ENCODE measurements at regions not wholly inside any gene's neighbourhood (a gene's known extent, or its start where the extent isn't known, plus 50 kb on each side); places are given as distances from the start of the nearest gene placed in this dataset.

DNA sequence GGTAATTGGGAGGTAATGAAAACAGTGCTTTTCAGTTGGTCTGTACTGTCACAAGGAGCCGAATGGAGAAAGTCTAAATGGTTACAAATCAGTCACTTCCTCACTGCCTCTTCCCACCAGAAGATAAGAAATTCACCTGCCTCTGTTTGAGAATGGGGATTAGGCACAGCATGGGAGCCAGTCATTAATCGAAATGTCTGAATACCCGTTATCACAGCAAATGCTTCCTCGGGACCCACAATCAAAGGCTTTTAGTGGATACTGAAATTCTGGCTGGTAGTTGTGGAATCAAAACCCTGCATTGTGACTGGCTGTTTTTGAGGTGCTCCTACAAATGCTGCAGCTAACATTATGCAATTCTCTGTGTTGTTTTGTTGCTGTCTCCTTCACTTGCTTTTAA lies 461.0 kb upstream of the MEX3C start:
- H3K27me3 ChIP-seq (replicated peaks): no peaks in the 10 kb centered on the region
- H3K9me3 ChIP-seq (replicated peaks): no peaks in the 10 kb centered on the region
- DNase-seq (ENCODE audit: low read depth in 1 of 2, low spot score in 2 of 2): no peak
- no peak overlapping the region for H3K27ac ChIP-seq
- H3K36me3 ChIP-seq: no peaks in the 10 kb centered on the region
- no peaks in the 10 kb centered on the region for H3K4me1 ChIP-seq (replicated peaks)
- H3K4me3 ChIP-seq: no peak overlapping the region

DNA sequence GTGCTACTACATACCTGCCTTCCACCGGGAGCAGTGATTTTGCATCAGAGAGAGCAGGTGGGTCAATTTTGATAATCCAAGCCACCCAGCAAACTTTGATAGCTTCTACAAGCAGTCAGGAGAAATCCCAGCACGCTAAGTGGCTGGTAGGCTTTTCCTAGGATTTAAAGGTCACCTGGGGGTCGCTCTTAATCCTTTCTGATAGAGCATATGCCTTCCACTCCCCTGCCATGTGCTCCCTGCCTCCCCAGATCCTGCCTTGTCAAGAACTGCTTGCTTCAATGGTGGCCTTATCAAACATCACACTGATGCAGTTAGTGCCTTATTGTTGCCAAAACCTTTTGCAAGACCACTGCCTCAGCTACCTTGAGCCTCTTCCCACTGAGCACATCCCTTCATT lies 462.3 kb upstream of the MEX3C start:
- no peaks in the 10 kb centered on the region for H3K9me3 ChIP-seq (replicated peaks)
- no peaks in the 10 kb centered on the region for H3K36me3 ChIP-seq
- no peaks in the 10 kb centered on the region for H3K4me1 ChIP-seq (replicated peaks)
- H3K4me3 ChIP-seq: no peak overlapping the region
- no peak overlapping the region for H3K27ac ChIP-seq
- no peak for DNase-seq (ENCODE audit: low read depth in 1 of 2, low spot score in 2 of 2)
- no peaks in the 10 kb centered on the region for H3K27me3 ChIP-seq (replicated peaks)

DNA sequence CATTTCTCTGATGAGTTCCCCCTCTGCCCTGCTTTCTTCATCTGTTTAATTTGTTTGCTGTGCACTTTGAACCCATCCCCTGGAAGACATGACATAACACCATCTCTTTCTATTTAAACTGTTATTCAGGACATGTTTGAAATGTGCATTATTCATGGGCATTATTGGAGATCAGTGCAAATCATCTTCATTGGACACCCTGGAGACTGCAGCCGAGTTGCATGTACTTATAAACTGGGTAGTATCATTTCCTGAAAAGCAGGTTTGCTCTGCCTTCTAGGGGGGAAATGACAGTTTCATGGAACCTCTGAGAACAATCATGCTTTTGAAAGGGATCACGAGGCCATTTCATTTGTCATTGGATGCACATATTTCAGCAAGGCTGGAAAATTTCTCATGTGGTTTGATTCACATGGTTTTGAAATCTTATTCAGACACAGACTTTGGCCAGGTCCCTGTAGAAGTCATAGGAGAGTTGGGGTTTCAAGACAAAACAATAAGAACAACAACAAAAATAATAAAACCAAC lies 462.8 kb upstream of the MEX3C start:
- Histone ChIP-seq H3K4me3 (no peak overlapping the region), H3K27ac (no peak overlapping the region), H3K9me3 (replicated peaks) (no peaks in the 10 kb centered on the region), H3K27me3 (replicated peaks) (no peaks in the 10 kb centered on the region), H3K4me1 (replicated peaks) (no peaks in the 10 kb centered on the region), H3K36me3 (no peaks in the 10 kb centered on the region)
- no peak for DNase-seq (ENCODE audit: low read depth in 1 of 2, low spot score in 2 of 2)

DNA sequence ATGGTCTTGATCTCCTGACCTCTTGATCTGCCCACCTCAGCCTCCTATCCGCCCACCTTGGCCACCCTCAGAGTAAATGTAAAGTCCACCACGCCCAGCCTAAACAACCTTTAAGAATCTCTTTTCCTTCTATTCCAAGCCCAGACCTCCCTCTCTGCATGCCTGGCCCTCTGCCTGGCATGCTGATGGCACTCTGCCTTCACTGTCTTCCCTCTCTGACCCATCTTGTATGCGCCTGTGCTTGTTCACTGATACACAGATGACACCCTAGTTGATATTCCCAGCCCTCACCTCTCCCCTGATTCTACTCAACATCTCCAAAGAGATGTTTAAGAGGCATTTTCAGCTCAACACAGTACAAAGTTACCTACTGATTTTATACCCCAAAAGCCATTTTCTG lies 466.8 kb upstream of the MEX3C start:
- Histone ChIP-seq H3K27me3 (replicated peaks) (no peaks in the 10 kb centered on the region), H3K27ac (no peak overlapping the region), H3K36me3 (no peaks in the 10 kb centered on the region), H3K4me1 (replicated peaks) (no peaks in the 10 kb centered on the region), H3K4me3 (no peak overlapping the region), H3K9me3 (replicated peaks) (no peaks in the 10 kb centered on the region)
- no peak for DNase-seq (ENCODE audit: low read depth in 1 of 2, low spot score in 2 of 2)

DNA sequence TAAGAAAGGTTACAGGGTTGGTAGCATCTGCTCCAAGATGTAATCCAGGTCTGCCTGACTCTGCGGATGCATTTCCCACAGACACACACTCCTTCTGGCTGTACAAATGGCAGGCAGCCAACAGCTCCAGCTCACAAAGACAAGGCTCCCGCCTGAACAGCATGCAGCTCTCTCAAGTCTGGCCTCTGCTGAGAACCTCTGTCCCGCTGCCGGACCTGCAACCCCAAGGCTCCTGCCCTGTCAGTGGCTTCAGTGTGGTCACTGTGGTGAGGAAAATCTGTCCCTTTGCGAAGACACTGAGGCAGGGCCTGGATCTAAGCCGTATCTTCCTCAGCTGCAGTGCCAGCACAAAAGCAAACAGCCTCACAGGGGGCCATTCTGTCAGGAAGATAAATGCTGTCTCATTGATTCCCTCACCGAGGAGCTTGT lies 469.3 kb upstream of the MEX3C start:
- H3K27ac ChIP-seq: no peak overlapping the region
- H3K4me1 ChIP-seq (replicated peaks): no peaks in the 10 kb centered on the region
- no peaks in the 10 kb centered on the region for H3K9me3 ChIP-seq (replicated peaks)
- H3K4me3 ChIP-seq: no peak overlapping the region
- DNase-seq (ENCODE audit: low read depth in 1 of 2, low spot score in 2 of 2): no peak
- no peaks in the 10 kb centered on the region for H3K27me3 ChIP-seq (replicated peaks)
- no peaks in the 10 kb centered on the region for H3K36me3 ChIP-seq

DNA sequence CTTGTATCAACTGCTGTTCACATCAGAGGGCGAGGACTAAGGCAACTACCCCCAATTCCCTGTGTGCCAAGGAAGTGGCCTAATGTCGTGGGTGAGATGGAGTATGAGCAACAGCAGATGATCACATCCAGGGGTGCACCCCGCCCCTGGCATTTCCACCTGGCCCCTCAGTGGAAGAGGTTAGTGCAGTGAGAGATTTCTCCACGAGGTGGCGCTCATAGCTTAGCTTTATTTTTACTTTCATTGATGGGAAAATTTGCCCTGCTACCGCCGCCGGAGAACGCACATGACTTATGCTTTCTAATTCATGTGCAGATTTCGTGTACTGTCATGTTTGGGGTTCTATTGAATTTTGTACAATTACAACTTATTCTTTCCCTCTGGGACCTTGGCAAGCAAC lies 470.6 kb upstream of the MEX3C start:
- Histone ChIP-seq H3K27ac (no peak overlapping the region), H3K27me3 (replicated peaks) (no peaks in the 10 kb centered on the region), H3K36me3 (no peaks in the 10 kb centered on the region), H3K4me1 (replicated peaks) (no peaks in the 10 kb centered on the region), H3K9me3 (replicated peaks) (no peaks in the 10 kb centered on the region), H3K4me3 (no peak overlapping the region)
- peak in 1 of 2 experiments; percentile 47 for DNase-seq (ENCODE audit: low read depth in 1 of 2, low spot score in 2 of 2)

DNA sequence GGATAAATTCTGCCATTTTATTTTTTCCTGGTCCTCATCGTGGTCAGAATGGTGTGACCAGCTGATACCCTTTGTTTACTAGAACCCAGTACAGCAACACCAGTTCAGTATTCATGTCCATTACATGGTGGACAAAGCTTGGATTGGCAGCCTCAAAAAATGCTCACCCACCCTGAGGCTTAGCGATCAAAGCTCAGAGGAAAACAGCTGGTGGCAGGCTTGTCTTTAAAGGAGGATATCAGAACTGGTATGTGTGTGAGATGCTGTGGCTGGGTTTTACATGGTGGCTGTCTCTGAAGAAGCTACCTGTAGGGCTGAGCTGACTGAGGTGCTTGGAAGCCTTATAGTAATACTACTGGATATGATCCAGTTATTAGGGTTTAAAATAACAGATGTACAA lies 471.1 kb upstream of the MEX3C start:
- no peaks in the 10 kb centered on the region for H3K4me1 ChIP-seq (replicated peaks)
- no peaks in the 10 kb centered on the region for H3K27me3 ChIP-seq (replicated peaks)
- no peak overlapping the region for H3K4me3 ChIP-seq
- DNase-seq (ENCODE audit: low read depth in 1 of 2, low spot score in 2 of 2): no peak
- no peaks in the 10 kb centered on the region for H3K36me3 ChIP-seq
- no peak overlapping the region for H3K27ac ChIP-seq
- H3K9me3 ChIP-seq (replicated peaks): no peaks in the 10 kb centered on the region

DNA sequence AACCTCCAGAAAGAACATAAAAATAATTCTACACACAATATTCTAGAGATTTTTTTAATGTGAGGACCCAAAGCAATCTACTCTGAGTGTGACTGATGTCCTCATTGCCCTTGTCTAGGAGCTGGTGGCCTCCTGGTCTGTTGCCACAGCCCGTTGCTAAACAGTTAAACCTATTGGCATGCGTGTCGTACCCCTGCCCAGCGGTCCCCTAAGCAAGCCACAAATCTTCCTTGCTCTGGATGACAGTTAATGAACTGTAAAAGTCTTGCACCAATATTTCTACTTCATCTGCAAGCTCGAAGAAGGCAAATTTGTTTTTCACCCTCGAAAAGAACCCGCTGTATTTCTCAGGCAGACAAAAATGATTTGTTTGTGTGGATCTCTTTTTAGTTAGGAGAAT lies 489.1 kb upstream of the MEX3C start:
- Histone ChIP-seq H3K27ac (no peak overlapping the region), H3K4me1 (replicated peaks) (no peaks in the 10 kb centered on the region), H3K9me3 (replicated peaks) (no peaks in the 10 kb centered on the region; the same call in 1 of the 2 replicates), H3K27me3 (replicated peaks) (no peaks in the 10 kb centered on the region), H3K36me3 (no peaks in the 10 kb centered on the region), H3K4me3 (no peak overlapping the region)
- no peak for DNase-seq (ENCODE audit: low read depth in 1 of 2, low spot score in 2 of 2)

DNA sequence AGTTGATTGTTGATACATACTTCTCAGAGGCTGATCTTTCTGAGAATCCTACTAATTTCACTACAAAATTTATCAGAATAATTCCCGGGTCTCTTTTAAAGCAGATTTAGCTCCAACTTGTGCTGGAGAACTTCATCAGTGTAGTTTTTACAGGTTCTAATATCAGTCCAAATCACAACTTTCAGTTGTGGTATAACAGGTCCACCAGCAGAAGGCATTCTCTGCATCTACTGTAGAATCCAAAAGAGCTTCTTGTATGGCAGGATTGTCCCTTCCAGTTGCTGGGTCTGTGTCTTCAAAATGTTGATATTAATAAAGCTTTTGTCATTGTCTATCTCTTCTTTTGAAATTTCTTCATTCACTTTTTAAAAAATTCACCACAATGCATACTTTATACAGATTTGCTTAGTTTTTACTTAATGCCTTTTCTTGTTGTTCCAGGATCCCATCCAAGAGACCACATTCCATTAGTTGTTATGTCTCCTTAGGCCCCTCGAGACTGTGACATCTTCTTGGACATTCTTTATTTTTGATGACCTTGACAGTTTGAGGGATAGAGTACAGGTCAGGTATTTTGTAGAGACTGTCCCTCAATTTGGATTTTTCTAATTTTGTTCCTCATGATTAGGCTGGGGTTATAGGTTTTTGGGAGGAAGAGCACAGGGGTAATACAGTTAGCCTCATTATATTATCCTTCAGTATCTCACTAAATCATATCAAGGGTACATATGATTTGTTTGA lies 490.5 kb upstream of the MEX3C start:
- no peak for DNase-seq (ENCODE audit: low read depth in 1 of 2, low spot score in 2 of 2)
- no peaks in the 10 kb centered on the region for H3K36me3 ChIP-seq
- H3K4me3 ChIP-seq: no peak overlapping the region
- no peak overlapping the region for H3K27ac ChIP-seq
- no peaks in the 10 kb centered on the region for H3K27me3 ChIP-seq (replicated peaks)
- no peaks in the 10 kb centered on the region for H3K4me1 ChIP-seq (replicated peaks)
- no peaks in the 10 kb centered on the region; the same call in 1 of the 2 replicates for H3K9me3 ChIP-seq (replicated peaks)

DNA sequence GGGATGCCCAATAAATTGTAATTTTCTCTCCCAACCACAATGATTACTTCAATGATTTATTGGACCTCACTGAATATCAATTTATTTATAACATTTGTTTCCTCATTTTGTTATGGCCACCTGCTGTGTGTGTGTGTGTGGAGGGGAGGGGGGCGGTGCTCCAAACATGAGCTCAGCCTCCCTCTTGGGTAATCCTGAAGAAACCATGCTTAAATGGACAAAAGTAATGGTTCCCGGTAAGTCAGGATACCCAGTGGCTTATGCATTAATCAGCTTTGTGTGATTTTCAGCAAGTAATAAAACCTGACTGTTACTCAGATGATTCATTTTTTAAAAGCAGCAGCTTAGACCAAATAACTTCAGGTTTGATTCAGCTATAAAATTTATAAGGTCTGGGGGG lies 495.1 kb upstream of the MEX3C start:
- no peak for DNase-seq (ENCODE audit: low read depth in 1 of 2, low spot score in 2 of 2)
- Histone ChIP-seq H3K27me3 (replicated peaks) (no peaks in the 10 kb centered on the region), H3K9me3 (replicated peaks) (no peaks in the 10 kb centered on the region; the same call in 1 of the 2 replicates), H3K4me1 (replicated peaks) (no peaks in the 10 kb centered on the region), H3K4me3 (no peak overlapping the region), H3K36me3 (no peaks in the 10 kb centered on the region), H3K27ac (no peak overlapping the region)

DNA sequence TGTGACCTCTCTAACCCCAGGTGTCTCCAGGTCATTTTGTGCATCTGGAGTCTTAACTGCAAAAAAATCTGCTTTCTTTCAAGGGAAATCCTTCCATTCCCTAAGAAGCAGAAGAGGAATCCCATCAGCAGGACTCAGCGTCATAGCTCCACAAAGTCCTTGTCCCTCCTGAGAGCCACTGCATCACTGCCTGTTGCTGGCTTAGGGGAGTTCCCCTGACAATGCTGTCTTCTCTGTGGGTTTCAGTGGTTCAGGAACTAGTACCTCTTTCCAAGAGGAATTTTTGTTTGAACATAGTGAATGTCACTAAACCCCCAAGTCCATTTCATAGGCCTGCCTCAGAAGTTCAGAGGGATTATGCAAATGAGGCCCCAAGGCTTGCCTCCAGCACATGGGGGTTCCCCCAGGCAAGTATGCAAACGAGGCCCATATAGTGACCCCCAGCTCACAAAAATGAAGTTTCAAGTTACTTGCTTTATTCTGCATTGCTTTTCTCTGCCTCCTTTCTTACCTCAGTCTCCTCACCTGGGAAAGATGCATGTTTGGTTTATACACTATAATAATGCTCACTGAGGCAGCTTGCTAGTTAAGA lies 513.9 kb upstream of the MEX3C start:
- H3K27me3 ChIP-seq (replicated peaks): no peaks in the 10 kb centered on the region
- no peak overlapping the region for H3K4me3 ChIP-seq
- 0 out of 2 replicates have a peak, but pooled peaks cover 4% of the 10 kb centered on the region for H3K9me3 ChIP-seq (replicated peaks)
- H3K36me3 ChIP-seq: no peaks in the 10 kb centered on the region
- H3K4me1 ChIP-seq (replicated peaks): no peaks in the 10 kb centered on the region
- DNase-seq (ENCODE audit: low read depth in 1 of 2, low spot score in 2 of 2): no peak
- H3K27ac ChIP-seq: no peak overlapping the region

DNA sequence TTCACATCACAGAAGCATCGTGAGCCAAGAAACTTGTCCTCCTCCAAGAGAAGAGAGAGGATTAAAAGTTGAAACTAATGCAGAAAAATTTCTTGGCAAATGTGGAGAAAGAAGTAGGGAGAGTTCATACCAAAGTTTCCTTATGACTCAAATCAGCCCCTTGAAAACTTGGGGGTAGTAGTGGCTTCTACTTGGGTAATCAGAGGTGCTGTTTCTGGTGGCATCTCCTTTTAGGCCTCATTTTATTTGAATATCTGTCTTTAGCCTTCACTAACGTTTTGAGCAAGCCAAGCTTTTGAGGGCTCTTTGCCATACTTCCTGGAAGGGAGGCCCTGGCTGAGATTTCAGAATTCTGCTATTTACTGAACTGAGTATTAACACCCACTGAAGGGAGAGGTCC lies 515.3 kb upstream of the MEX3C start:
- H3K4me3 ChIP-seq: no peak overlapping the region
- no peaks in the 10 kb centered on the region for H3K27me3 ChIP-seq (replicated peaks)
- no peaks in the 10 kb centered on the region for H3K4me1 ChIP-seq (replicated peaks)
- no peaks in the 10 kb centered on the region for H3K36me3 ChIP-seq
- H3K27ac ChIP-seq: no peak overlapping the region
- H3K9me3 ChIP-seq (replicated peaks): 0 out of 2 replicates have a peak, but pooled peaks cover 4% of the 10 kb centered on the region
- no peak for DNase-seq (ENCODE audit: low read depth in 1 of 2, low spot score in 2 of 2)

DNA sequence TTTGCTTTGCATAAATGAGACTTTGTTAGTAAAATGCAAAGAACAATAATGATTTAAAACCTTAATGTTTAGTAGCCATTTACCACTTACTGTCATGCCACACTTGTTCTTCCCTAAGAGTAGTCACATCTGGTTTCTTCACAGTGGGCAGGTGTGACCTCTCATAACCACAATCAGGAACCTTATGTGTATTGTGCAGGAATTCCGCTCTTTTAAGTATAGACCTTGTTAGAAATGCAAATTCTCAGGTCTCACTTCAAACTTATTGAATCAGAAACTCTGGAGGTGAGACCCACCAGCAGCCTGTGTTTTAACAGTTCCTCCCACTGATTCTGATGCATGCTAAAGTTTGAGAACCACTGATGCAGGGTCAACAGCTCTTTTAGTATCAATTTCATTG lies 518.8 kb upstream of the MEX3C start:
- H3K4me1 ChIP-seq (replicated peaks): no peaks in the 10 kb centered on the region
- H3K36me3 ChIP-seq: no peaks in the 10 kb centered on the region
- no peak for DNase-seq (ENCODE audit: low read depth in 1 of 2, low spot score in 2 of 2)
- no peak overlapping the region for H3K4me3 ChIP-seq
- no peaks in the 10 kb centered on the region for H3K27me3 ChIP-seq (replicated peaks)
- H3K9me3 ChIP-seq (replicated peaks): 0 out of 2 replicates have a peak, but pooled peaks cover 4% of the 10 kb centered on the region
- no peak overlapping the region for H3K27ac ChIP-seq

DNA sequence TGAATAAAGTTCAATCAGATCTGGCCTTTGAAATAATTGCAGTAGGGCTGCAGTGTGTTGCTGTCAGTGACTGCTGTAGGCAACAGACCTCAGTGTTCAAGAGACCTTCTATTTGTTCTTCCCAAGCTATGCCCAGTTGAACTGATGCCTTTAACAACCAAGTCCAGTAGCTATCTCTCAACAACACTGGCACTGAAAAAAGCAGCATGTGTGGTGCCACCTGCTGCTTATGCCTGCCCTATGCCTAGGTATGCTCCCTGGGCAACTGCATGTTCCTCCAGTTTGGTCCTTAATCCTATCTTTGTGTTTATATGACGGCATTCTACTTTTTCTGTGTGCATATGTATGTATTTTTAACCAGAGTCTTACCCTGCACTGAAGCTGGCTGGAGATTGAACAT lies 523.9 kb upstream of the MEX3C start:
- Histone ChIP-seq H3K9me3 (replicated peaks) (no peaks in the 10 kb centered on the region; the same call in 1 of the 2 replicates), H3K4me3 (no peak overlapping the region), H3K27me3 (replicated peaks) (no peaks in the 10 kb centered on the region), H3K4me1 (replicated peaks) (no peaks in the 10 kb centered on the region), H3K36me3 (no peaks in the 10 kb centered on the region), H3K27ac (no peak overlapping the region)
- DNase-seq (ENCODE audit: low read depth in 1 of 2, low spot score in 2 of 2): no peak
